HS-27A (cell line): ENCODE measurements at regions not wholly inside any gene's neighbourhood (a gene's known extent, or its start where the extent isn't known, plus 50 kb on each side); places are given as distances from the start of the nearest gene placed in this dataset.
A peak's percentile ranks its signal among the peaks of the same experiment; 100 is the strongest.
"Not testable (repeated sequence)": the region's sequence is repeated elsewhere in the genome, so short reads cannot be mapped to it uniquely, and the experiment has no call there.

Source experiments
- DNase-seq: peaks from one replicate; pipeline ENCODE4 v3.0.0-alpha.2; 2012; ENCODE audit warnings: low read depth, missing footprints

DNA sequence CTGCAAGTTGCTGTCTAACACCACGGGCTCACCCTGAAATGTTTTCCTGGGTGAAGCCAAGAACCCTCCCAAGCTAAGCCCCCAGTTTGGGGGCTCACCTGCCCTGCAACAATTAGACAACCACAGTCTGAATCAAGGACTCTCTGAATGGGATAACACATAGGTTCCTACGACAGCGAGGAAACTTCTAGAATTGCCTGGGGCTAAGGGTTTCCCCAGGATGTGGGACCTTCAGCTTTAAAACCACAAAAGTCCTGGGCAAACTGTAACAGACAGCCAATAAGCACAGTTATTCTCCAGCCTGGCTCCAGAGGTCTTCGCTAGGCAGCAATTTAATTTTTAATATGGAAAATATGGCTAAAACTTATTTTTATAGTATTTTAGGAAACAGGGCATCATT lies 162.6 kb downstream of the PRKX start:
- DNase-seq: no peak

GRCh38 chrX:3550160-3550751 lies 163.2 kb downstream of the PRKX start:
- no peak for DNase-seq

DNA sequence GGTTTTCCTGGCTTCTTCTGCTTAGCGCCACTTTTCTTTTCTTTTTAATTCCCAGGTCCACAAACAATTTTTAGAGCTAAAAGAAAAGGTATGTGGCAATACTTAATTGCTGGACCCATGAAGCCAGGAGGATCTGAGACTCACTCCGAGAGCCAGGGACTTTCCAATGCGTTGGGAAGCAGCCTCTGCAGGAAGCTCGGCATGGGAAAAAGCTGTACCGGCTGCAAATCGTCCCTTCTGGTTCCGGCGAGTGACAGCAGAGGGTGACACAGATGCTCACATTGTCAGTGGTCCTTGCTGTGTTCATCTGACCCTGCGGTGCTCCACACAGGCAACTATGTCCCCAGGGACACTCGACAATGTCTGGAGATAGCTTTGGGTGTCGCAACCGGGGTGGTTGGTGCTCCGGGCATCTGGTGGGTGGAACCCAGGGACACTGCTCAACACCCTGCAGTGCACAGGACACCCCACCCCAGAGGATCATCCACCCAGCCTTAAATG lies 164.0 kb downstream of the PRKX start:
- no peak for DNase-seq

- DNase-seq: no peak
These were observed 164.6 kb downstream of the PRKX start for GRCh38 chrX:3548765-3549391.

- no peak for DNase-seq
These were observed 167.5 kb downstream of the PRKX start for GRCh38 chrX:3545901-3546300.

- no peak for DNase-seq
These were observed 172.1 kb downstream of the PRKX start for GRCh38 chrX:3541336-3541735.

DNA sequence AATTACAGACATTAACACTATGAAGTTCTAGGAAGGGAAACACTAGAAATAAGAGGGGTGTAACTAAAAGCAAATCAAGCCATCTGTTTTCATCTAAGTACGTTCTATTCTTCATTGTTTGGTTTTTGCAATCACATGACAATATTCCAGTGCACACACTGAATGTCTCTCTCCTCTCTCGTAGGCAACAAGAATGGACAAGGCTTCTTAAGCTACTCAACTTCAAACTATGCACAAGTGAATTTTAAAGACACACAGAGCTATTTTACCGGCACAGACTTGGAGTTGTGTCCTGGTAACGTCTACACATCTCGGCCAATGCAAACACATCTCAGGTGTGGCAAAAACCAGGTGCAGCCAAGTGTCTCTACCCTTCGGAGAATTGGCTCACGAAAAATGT lies 173.3 kb downstream of the PRKX start:
- no peak for DNase-seq

DNA sequence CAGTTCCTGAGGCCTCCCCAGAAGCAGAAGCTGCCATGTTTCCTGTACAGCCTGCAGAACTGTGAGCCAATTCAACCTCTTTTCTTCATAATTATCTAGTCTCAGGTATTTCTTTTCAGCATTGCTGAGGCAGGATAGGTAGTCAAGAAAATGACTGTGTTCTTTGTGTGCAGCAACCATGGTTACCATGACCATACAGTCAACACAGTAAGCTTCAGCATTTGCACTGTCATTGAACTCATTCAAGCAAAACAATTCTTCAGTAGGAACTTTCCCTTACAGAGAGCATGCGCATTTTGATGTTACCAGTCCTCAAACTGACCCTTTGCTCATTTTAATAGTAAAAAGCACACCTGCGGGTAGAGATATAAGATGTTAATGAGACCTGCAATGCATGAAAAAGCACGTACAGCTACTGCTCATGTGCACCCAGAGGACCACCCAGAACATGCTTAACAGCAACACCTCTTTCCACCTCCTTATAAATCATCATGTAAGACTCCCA lies 180.8 kb downstream of the PRKX start:
- DNase-seq: no peak

- DNase-seq: not testable (repeated sequence)
These were observed 182.0 kb downstream of the PRKX start for GRCh38 chrX:3531435-3531834.

DNA sequence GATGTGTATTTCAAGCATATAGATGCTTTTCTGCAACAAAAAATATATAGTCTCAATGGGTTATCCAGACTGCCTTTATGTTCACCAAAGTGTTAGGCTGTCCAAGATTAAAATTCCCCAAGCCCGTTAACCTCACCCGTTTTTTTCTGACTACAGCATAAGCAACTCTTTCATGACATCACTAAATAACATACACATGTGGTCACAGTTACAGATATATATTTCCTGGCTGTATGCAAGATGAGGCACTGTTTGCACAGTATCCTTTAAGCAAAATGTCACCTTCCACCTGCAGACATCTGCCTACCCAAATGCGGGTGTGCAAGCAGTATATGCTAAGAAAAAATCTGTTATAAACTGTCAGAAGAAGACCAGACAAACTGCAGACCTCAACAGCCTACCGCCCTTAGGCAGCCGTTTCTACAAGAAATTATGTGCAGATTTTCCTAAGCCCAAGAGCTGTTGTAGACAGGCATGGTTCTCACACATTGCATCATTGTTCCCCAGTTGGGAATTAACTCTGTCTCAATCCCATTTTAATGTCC lies 183.1 kb upstream of the MXRA5 start:
- no peak for DNase-seq

DNA sequence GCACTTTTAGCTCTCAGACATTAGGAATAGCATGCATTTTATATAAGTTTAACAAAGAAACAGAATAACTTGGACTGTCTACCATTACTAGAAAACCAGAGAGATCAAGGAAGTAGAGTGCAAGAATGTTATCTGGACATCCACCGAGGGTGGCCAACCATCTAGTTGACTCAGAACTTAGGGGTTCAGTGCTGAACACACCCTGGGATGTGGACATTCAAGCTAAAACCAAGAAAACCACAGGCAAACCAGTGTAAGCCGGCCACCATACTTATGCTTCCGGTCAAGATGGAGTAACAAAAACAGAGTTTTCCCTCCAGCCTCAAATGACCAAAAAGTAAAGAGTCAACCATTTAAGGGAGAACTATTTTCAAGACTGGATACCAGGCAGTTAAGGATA lies 181.4 kb upstream of the MXRA5 start:
- no peak for DNase-seq

DNA sequence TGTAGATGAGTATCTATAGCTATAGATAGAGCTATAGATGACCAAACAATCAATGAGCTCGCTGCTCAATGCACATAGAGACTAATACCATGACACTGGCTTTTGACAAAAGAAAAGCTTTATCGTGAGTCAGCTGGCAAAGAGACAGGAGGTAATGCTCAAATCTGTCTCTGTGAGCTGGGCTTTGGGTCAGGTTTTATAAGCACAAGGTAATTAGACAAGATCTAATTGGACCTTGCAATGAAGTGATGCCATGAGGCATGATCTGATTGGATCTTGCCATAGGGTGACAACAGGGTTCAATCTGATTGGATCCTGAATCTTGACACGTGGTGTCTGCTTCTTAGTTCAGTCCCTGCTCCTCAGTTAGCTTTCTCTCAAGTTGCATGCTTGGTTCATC lies 180.7 kb upstream of the MXRA5 start:
- DNase-seq: no peak

GRCh38 chrX:3526731-3527130 lies 180.3 kb upstream of the MXRA5 start:
- DNase-seq: no peak

- DNase-seq: no peak
These were observed 179.6 kb upstream of the MXRA5 start for GRCh38 chrX:3526071-3526470.

DNA sequence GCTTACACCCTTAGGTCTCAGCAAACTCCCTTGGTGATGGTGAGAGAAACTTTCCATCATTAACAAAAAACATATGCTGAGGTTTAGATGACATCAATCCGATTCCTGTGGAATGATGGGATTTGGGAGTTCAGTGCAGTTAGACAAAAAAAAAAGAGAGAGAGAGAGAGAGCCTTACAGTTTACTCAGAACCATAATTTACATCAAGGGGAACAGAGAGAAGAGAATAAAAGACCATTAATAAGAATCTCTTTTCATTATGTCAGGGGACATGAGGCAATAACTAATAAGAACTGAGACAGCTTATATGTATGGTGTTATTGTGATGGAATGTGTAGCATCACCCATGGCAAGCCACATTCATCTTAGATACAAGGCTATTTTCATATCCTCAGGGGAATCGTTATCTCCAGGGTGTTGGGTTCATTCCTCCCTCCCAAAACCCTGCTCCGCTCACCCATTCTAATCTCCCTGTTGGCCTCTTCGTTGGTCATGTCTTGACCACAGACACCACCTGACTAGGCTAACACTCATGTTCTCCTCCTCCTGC lies 175.7 kb upstream of the MXRA5 start:
- no peak for DNase-seq

DNA sequence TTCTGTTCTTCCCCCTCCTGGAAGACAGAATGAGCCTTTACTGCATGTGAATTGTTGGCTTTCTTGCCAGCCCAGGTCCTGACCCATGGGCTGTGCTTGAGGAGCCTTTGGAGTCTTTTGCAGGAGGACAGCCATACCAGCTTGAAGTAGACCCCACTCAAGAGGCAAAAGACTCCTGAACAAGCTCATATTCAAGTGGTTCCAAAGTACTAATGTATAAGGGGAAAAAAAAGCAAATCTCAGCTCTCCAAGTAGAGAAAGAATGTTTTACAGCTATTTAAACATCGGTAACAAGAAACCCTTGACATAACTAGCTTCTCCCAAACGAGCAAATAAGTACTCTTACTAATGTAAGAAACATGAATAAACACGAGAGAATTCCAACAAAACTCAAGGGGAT lies 174.9 kb upstream of the MXRA5 start:
- DNase-seq: no peak

- DNase-seq: no peak
These were observed 174.5 kb upstream of the MXRA5 start for GRCh38 chrX:3520982-3521381.

DNA sequence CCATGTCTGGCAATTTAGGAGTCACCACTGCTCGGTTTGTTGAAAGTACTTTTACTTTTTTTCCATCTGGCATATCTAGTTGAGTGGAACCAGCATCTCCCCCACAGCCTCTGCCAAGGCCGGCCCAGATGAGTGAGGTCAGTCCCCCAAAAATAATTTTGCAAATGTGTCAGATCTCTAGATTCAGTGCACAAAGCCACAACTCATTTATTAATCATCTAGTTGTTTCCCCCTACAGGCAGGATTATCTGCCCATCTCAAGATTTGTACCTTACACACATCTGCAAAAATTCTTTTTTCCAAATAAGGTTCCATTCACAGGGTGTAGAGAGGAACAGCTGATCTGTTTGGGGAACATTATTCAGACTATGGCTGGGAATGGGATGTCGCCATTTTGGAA lies 174.0 kb upstream of the MXRA5 start:
- DNase-seq: no peak

DNA sequence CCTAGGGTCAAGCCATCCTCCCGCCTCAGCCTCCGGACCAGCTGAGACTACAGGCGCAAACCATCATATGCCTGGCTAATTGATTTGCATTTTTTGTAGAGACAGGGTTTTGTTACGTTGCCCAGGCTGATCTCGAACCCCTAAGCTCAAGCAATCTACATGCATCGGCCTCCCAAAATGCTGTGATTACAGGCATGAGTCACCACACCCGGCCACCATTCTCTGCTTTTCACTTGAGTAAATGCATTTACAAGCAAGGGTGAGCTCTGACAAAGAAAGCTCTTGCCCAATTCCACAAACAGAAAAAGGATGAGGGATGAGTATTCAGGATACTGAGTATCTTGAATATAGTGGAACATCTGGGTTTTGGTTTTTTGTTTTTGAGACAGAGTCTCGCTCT lies 172.9 kb upstream of the MXRA5 start:
- DNase-seq: not testable (repeated sequence)

- DNase-seq: peak; percentile 26
These were observed 172.4 kb upstream of the MXRA5 start for GRCh38 chrX:3518870-3519269.

DNA sequence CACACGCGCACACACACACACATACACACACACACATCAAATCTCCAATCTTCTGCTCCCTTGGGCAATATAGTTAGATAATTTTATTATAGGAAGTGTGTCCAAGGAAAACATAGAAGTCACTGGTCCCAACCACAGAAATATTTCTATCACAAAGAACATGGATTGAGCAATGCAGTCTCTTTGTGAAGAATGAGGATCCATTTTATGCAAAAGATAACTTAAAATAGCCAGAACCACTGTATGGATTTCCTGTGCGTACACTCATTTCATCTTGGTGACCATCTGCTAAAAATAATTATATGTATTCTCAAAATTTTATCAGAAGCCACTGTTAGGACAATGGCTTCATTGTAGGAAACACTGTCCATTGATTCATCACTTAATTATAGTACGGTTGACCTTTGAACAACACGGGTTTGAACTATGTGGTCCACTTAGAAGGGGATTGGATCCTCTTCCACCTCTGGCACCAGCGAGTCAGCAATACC lies 169.6 kb upstream of the MXRA5 start:
- DNase-seq: no peak

GRCh38 chrX:3514996-3515395 lies 168.5 kb upstream of the MXRA5 start:
- no peak for DNase-seq

GRCh38 chrX:3512150-3512549 lies 165.7 kb upstream of the MXRA5 start:
- DNase-seq: not testable (repeated sequence)
